ENCODE measurements at regions not wholly inside any gene's neighbourhood (a gene's known extent, or its start where the extent isn't known, plus 50 kb on each side); places are given as distances from the start of the nearest gene placed in this dataset.

DNA sequence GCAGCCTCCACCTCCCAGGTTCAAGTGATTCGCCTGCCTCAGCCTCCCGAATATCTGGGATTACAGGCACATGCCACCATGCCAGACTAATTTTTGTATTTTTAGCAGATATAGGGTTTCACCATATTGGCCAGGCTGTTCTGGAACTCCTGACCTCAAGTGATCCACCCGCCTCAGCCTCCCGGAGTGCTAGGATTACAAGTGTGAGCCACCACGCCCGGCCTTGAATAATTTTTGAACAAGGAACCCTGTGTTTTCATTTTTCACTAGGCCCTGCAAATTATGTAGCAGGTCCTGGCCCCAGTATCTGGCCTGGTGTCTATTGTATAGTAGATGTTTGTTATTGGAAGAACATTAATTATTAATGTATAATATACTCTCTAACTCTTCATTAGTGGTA is 140.7 kb downstream of the PIK3R1 start:
- ChIA-PET CTCF (no interaction called here), POLR2A (ENCODE audit: low non-redundant PET) (no interaction called here)
- Histone ChIP-seq H3K36me3 (ENCODE audit: insufficient read depth, low read length, poor library complexity, severe bottlenecking) (no peaks in the 10 kb centered on the region), H3K4me3 (ENCODE audit: low read depth, low read length, poor library complexity, severe bottlenecking) (no peak overlapping the region), H3K27me3 (replicated peaks; ENCODE audit: insufficient read depth, low read depth, low read length, poor library complexity) (no peaks in the 10 kb centered on the region), H3K9me3 (ENCODE audit: low read depth, low read length, poor library complexity, severe bottlenecking) (no peaks in the 10 kb centered on the region), H3K4me1 (ENCODE audit: insufficient read depth, low read length, poor library complexity, severe bottlenecking) (peaks cover 22% of the 10 kb centered on the region), H3K27ac (ENCODE audit: low read depth, low read length, poor library complexity, severe bottlenecking) (no peak overlapping the region)
- no peak for TF ChIP-seq EZH2 (IDR thresholded peaks at IDR 0.05; ENCODE audit: borderline replicate concordance, low read depth, low read length, poor library complexity, severe bottlenecking)
- TF ChIP-seq, protein P1, sequence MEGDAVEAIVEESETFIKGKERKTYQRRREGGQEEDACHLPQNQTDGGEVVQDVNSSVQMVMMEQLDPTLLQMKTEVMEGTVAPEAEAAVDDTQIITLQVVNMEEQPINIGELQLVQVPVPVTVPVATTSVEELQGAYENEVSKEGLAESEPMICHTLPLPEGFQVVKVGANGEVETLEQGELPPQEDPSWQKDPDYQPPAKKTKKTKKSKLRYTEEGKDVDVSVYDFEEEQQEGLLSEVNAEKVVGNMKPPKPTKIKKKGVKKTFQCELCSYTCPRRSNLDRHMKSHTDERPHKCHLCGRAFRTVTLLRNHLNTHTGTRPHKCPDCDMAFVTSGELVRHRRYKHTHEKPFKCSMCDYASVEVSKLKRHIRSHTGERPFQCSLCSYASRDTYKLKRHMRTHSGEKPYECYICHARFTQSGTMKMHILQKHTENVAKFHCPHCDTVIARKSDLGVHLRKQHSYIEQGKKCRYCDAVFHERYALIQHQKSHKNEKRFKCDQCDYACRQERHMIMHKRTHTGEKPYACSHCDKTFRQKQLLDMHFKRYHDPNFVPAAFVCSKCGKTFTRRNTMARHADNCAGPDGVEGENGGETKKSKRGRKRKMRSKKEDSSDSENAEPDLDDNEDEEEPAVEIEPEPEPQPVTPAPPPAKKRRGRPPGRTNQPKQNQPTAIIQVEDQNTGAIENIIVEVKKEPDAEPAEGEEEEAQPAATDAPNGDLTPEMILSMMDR (conservative IDR thresholded peaks at IDR 0.05; ENCODE audit: low read depth, low read length): no peak
- no peak for DNase-seq (ENCODE audit: low spot score)
- no TSS peak for BruUV-seq (replicated peaks)
- intact Hi-C loops (cut with micrococcal nuclease; ENCODE audit: unreplicated experiment): no loop called here

DNA sequence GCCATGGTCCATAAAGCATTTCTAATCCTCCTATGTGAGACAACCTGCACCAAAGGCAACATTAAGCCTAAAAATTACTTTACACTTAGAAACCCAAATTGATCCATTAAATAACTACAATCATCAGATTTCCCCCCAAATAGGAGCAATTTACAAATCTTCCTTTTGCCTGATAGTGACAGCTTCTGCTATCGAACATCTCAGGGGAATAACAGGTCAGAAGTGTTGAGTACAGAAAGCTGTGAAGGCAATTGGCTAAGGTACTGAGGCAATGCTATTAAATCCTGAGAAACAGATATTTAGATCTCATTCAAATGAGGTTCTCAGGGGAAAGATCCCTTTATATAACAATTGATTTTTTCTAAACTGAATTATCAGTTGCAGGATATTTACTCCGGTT is 141.1 kb downstream of the PIK3R1 start:
- Histone ChIP-seq H3K27ac (ENCODE audit: low read depth, low read length, poor library complexity, severe bottlenecking) (no peak overlapping the region), H3K4me3 (ENCODE audit: low read depth, low read length, poor library complexity, severe bottlenecking) (no peak overlapping the region), H3K9me3 (ENCODE audit: low read depth, low read length, poor library complexity, severe bottlenecking) (no peaks in the 10 kb centered on the region), H3K36me3 (ENCODE audit: insufficient read depth, low read length, poor library complexity, severe bottlenecking) (no peaks in the 10 kb centered on the region), H3K27me3 (replicated peaks; ENCODE audit: insufficient read depth, low read depth, low read length, poor library complexity) (no peaks in the 10 kb centered on the region), H3K4me1 (ENCODE audit: insufficient read depth, low read length, poor library complexity, severe bottlenecking) (peaks cover 22% of the 10 kb centered on the region)
- ChIA-PET POLR2A (ENCODE audit: low non-redundant PET) (interaction anchor here (0.6 kb wide), 1 partner anchor 9 kb away, joined by 5 read pairs; no protein-coding TSS in a partner anchor), CTCF (no interaction called here)
- intact Hi-C loops (cut with micrococcal nuclease; ENCODE audit: unreplicated experiment): no loop called here
- DNase-seq (ENCODE audit: low spot score): no peak
- TF ChIP-seq, protein P1 (conservative IDR thresholded peaks at IDR 0.05; ENCODE audit: low read depth, low read length): no peak
- no peak for TF ChIP-seq EZH2 (IDR thresholded peaks at IDR 0.05; ENCODE audit: borderline replicate concordance, low read depth, low read length, poor library complexity, severe bottlenecking)
- BruUV-seq (replicated peaks): no TSS peak

DNA sequence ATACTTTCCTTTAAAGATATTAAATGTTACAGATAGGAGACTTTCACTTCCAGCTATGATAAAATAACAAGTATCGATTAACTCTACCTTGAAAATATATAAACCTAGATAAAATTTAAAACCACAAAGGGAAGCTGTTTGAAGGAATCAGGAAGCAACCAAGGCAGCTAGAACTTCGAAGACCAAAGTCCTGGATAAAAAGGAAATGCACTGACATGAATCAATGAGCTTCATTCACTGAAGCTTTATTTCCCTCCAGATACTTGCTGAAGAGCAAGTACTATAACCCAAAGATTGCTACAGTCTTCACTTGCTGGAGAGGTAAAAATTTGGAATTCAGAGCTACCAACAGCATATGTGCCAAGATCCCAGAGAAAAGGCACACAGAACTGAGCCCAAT is 144.1 kb downstream of the PIK3R1 start:
- no peak overlapping the region for H3K27ac ChIP-seq (ENCODE audit: low read depth, low read length, poor library complexity, severe bottlenecking)
- no peaks in the 10 kb centered on the region for H3K4me1 ChIP-seq (ENCODE audit: insufficient read depth, low read length, poor library complexity, severe bottlenecking)
- no peak for DNase-seq (ENCODE audit: low spot score)
- TF ChIP-seq, protein P1 (conservative IDR thresholded peaks at IDR 0.05; ENCODE audit: low read depth, low read length): no peak
- no peak for TF ChIP-seq EZH2 (IDR thresholded peaks at IDR 0.05; ENCODE audit: borderline replicate concordance, low read depth, low read length, poor library complexity, severe bottlenecking)
- H3K9me3 ChIP-seq (ENCODE audit: low read depth, low read length, poor library complexity, severe bottlenecking): no peaks in the 10 kb centered on the region
- no peaks in the 10 kb centered on the region for H3K36me3 ChIP-seq (ENCODE audit: insufficient read depth, low read length, poor library complexity, severe bottlenecking)
- intact Hi-C loops (cut with micrococcal nuclease; ENCODE audit: unreplicated experiment): no loop called here
- CTCF ChIA-PET: no interaction called here
- H3K27me3 ChIP-seq (replicated peaks; ENCODE audit: insufficient read depth, low read depth, low read length, poor library complexity): no peaks in the 10 kb centered on the region
- no TSS peak for BruUV-seq (replicated peaks)
- no peak overlapping the region for H3K4me3 ChIP-seq (ENCODE audit: low read depth, low read length, poor library complexity, severe bottlenecking)
- POLR2A ChIA-PET (ENCODE audit: low non-redundant PET): no interaction called here

Measured in A673 (cell line).